ENCODE measurements at regions not wholly inside any gene's neighbourhood (a gene's known extent, or its start where the extent isn't known, plus 50 kb on each side); places are given as distances from the start of the nearest gene placed in this dataset.

GRCh38 chr3:76812649-76813242 lies 227.2 kb upstream of the ROBO2 start:
- no peak for FAIRE-seq
- 92% methylated on average over 2 of the region's 2 CpGs; no CpG with 5 or more reads in 1 of the 2 experiments for WGBS, 2 experiments (ENCODE audit: extremely low coverage in 1 of 2, insufficient coverage in 1 of 2, insufficient read length in 1 of 2, insufficient replicate concordance in 2 of 2, low coverage in 1 of 2, low lambda C conversion rate in 2 of 2, missing lambda C conversion rate in 1 of 2)
- H3K4me1 ChIP-seq (replicated peaks in 1 of 4; ENCODE audit: control insufficient read depth in 3 of 4, insufficient read depth in 4 of 4, low read length in 3 of 4): no peaks in the 10 kb centered on the region
- H4K20me1 ChIP-seq (replicated peaks in 1 of 2; ENCODE audit: control insufficient read depth in 1 of 2, insufficient read depth in 2 of 2, low read length in 2 of 2): no peaks in the 10 kb centered on the region
- TF ChIP-seq ZNF274 (IDR thresholded peaks at IDR 0.05; ENCODE audit: borderline replicate concordance, extremely low read depth, low read length) (no peak), SIRT6 (IDR thresholded peaks at IDR 0.05; ENCODE audit: low read length) (no peak), GABPA (IDR thresholded peaks at IDR 0.05; ENCODE audit: borderline replicate concordance, insufficient read depth, low read length) (no peak), SP4 (IDR thresholded peaks at IDR 0.05; ENCODE audit: low read length) (no peak), CHD2 (IDR thresholded peaks at IDR 0.05; ENCODE audit: low read length) (no peak), TEAD4 (IDR thresholded peaks at IDR 0.05; ENCODE audit: low read depth, low read length) (no peak), TAF1 (IDR thresholded peaks at IDR 0.05; ENCODE audit: low read depth, low read length) (no peak), RFX5 (IDR thresholded peaks at IDR 0.05; ENCODE audit: borderline replicate concordance, low read depth, low read length) (no peak), FOSL1 (IDR thresholded peaks at IDR 0.05; ENCODE audit: insufficient read depth, low read depth, low read length) (no peak), ASH2L (IDR thresholded peaks at IDR 0.05; ENCODE audit: low read length) (no peak), CBX8 (IDR thresholded peaks at IDR 0.05; ENCODE audit: borderline replicate concordance, low read depth, low read length) (no peak)
- no peak overlapping the region for H2AK5ac ChIP-seq (ENCODE audit: low read depth, low read length)
- no peak overlapping the region for H3K9ac ChIP-seq (replicated peaks in 1 of 4; ENCODE audit: extremely low read depth in 1 of 4, low read depth in 3 of 4, low read length in 3 of 4)
- no peaks in the 10 kb centered on the region for H3K36me3 ChIP-seq (ENCODE audit: control insufficient read depth in 2 of 4, insufficient read depth in 4 of 4, low read length in 3 of 4)
- no peaks in the 10 kb centered on the region for H3K23me2 ChIP-seq (ENCODE audit: low read depth, low read length)
- no peaks in the 10 kb centered on the region for H3K79me2 ChIP-seq (ENCODE audit: control insufficient read depth in 1 of 2, insufficient read depth in 2 of 2, low read length in 2 of 2)
- no peak overlapping the region for H3K23ac ChIP-seq (ENCODE audit: insufficient read length)
- H3K9me3 ChIP-seq (ENCODE audit: insufficient read depth in 2 of 2, low read depth in 1 of 2, low read length in 1 of 2): no peaks in the 10 kb centered on the region
- no peak overlapping the region for H4K91ac ChIP-seq (replicated peaks; ENCODE audit: insufficient read length, low read length)
- peaks cover 0 to 1% (median 0%) of the 10 kb centered on the region in 4 experiments; a peak in 1 of 7 replicates for H3K27me3 ChIP-seq (replicated peaks in 1 of 4; ENCODE audit: control insufficient read depth in 3 of 4, extremely low read depth in 1 of 4, insufficient read depth in 3 of 4, low read length in 3 of 4)
- no peak overlapping the region for H2BK5ac ChIP-seq (ENCODE audit: low read depth, low read length)
- no peak overlapping the region for H3K18ac ChIP-seq (ENCODE audit: extremely low read depth, low read length)
- H3K14ac ChIP-seq (ENCODE audit: insufficient read length): no peak overlapping the region
- H4K5ac ChIP-seq (ENCODE audit: insufficient read length, low read depth, low read length): no peak overlapping the region
- H2AFZ ChIP-seq (ENCODE audit: low read length): no peak overlapping the region
- H2BK120ac ChIP-seq (replicated peaks; ENCODE audit: low read depth, low read length): no peak overlapping the region
- H3K4me2 ChIP-seq (ENCODE audit: insufficient read depth in 1 of 2, low read depth in 2 of 2, low read length in 2 of 2): no peak overlapping the region
- POLR2A ChIA-PET (ENCODE audit: partially characterized antibody): no interaction called here
- H3K27ac ChIP-seq (ENCODE audit: low read depth, low read length): no peak overlapping the region
- no peak for DNase-seq (ENCODE audit: low read depth in 1 of 2, low spot score in 2 of 2)
- H2BK12ac ChIP-seq (ENCODE audit: low read depth, low read length): no peak overlapping the region
- H2BK20ac ChIP-seq (ENCODE audit: low read length): no peak overlapping the region
- no peaks in the 10 kb centered on the region for H3K79me1 ChIP-seq (ENCODE audit: low read depth, low read length)
- CTCF ChIA-PET (ENCODE audit: partially characterized antibody): interaction anchor here (0.7 to 0.8 kb wide), 2 partner anchors 165 to 1130 kb away, joined by 3 read pairs; no protein-coding TSS in a partner anchor
- H3K4me3 ChIP-seq (ENCODE audit: extremely low read depth in 1 of 4, insufficient read depth in 2 of 4, low read depth in 3 of 4, low read length in 4 of 4): no peak overlapping the region
- no peak overlapping the region for H3K4ac ChIP-seq (replicated peaks; ENCODE audit: insufficient read length, low read depth, low read length)
- H2BK15ac ChIP-seq (ENCODE audit: low read length): no peak overlapping the region
- H3K56ac ChIP-seq (replicated peaks; ENCODE audit: insufficient read length, low read depth, low read length): no peak overlapping the region
- H4K8ac ChIP-seq (ENCODE audit: extremely low read depth, insufficient read depth, low read length): no peak overlapping the region

All from H1 (cell line).